Skin of body (tissue), 1 donor: ENCODE measurements at regions not wholly inside any gene's neighbourhood (a gene's known extent, or its start where the extent isn't known, plus 50 kb on each side); places are given as distances from the start of the nearest gene placed in this dataset.
"Not testable (repeated sequence)": the region's sequence is repeated elsewhere in the genome, so short reads cannot be mapped to it uniquely, and the experiment has no call there.

Experiments used
- DNase-seq: peaks from one replicate; lab custom pipeline; 2025; lab: John Stamatoyannopoulos, UW

DNA sequence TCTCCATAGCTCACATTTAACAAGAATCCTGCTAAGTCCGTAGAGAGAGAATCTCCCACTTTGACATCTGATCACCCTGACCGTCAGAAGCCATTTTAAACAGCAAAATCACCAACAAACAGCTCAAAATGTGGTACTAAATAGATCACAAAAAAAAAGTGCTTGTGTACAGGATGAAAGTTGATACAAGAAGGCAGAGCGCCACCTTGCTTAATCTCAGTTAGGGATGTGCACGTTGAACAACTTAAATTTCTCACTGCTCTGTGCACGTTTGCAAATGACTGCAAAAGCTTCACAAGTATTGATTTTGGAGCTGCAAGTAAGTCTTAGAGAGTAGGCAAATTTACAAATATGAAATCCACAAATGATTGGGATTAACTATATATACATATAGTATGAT, 63.1 kb upstream of the NREP start:
- no peak for DNase-seq

DNA sequence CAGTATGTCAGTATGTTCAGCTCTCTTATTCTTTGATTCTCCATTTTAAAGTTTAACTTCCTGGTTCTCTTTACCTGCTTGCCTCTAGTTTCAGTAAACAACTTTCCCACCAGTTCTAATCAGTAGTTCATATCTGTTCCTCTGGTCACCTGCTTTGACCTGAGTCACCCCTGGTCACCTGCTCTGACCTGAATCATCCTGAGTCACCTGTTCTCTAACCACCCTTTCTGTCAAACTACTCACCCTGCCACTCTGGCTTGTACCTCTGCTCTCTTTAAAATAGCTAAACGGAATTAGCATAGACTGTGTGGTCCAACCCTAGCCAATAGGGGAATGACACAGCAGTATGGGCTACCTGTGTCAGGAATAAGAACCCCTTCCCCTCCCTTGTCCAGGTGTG, 62.0 kb upstream of the NREP start:
- DNase-seq = not testable (repeated sequence)

GRCh38 chr5:111813537-111813936, 56.5 kb upstream of the NREP start:
- DNase-seq = no peak

GRCh38 chr5:111810112-111810511, 53.1 kb upstream of the NREP start:
- DNase-seq = no peak
